WI38 (cell line): ENCODE measurements at regions not wholly inside any gene's neighbourhood (a gene's known extent, or its start where the extent isn't known, plus 50 kb on each side); places are given as distances from the start of the nearest gene placed in this dataset.

ENCODE experiments used
- H3K4me3 ChIP-seq: 2 replicates; pipeline ENCODE4 v1.5.1; 2011; ENCODE audit warnings: low read depth, mild to moderate bottlenecking, control low read depth, low read length
- CTCF ChIP-seq: IDR thresholded peaks from 2 replicates; pipeline ENCODE4 v1.5.1; 2012; ENCODE audit warnings: low read depth, mild to moderate bottlenecking, control low read depth, low read length

GRCh38 chr7:109215341-109215740 is 645.7 kb downstream of the DNAJB9 start:
- H3K4me3 ChIP-seq: no peak overlapping the region
- TF ChIP-seq CTCF: no peak

- no peak overlapping the region for H3K4me3 ChIP-seq
- TF ChIP-seq CTCF: no peak
Measured at GRCh38 chr7:109224100-109224499, 654.4 kb downstream of the DNAJB9 start.

GRCh38 chr7:109226699-109227098 is 657.0 kb downstream of the DNAJB9 start:
- H3K4me3 ChIP-seq: no peak overlapping the region
- TF ChIP-seq CTCF: no peak

GRCh38 chr7:109235316-109235715 is 665.6 kb downstream of the DNAJB9 start:
- H3K4me3 ChIP-seq: no peak overlapping the region
- no peak for TF ChIP-seq CTCF

- TF ChIP-seq CTCF: no peak
Measured at GRCh38 chr7:109246330-109247077, 676.8 kb downstream of the DNAJB9 start.

GRCh38 chr7:109256762-109257560 is 687.3 kb downstream of the DNAJB9 start:
- no peak for TF ChIP-seq CTCF
- H3K4me3 ChIP-seq: no peak overlapping the region

More at GRCh38 chr7:109246330-109247077, 676.8 kb downstream of the DNAJB9 start:
- no peak overlapping the region for H3K4me3 ChIP-seq

- no peak for TF ChIP-seq CTCF
- H3K4me3 ChIP-seq: no peak overlapping the region
Measured at GRCh38 chr7:109259151-109259550, 689.5 kb downstream of the DNAJB9 start.
